Upper lobe of left lung (tissue), 4 donors: ENCODE measurements at regions not wholly inside any gene's neighbourhood (a gene's known extent, or its start where the extent isn't known, plus 50 kb on each side); places are given as distances from the start of the nearest gene placed in this dataset.

Experiments
- POLR2A ChIP-seq, 4 donors: fragments of 450-650 bp; IDR thresholded peaks; one replicate each; pipeline ENCODE4 v1.5.1; 2016 to 2017; ENCODE audit warnings: antibody characterized with exemption in 4 of 4, mild to moderate bottlenecking in 2 of 4
- POLR2AphosphoS5 ChIP-seq, 2 donors: sonication (generic); formaldehyde crosslinking; IDR thresholded peaks; one replicate each; pipeline ENCODE4 v1.5.1; 2017; ENCODE audit warnings: antibody characterized with exemption in 2 of 2
- TF ChIP-seq, protein P1 (sequence below), 6 experiments: fragments of 450-650 bp in 4 of 6; fragments of 200-600 bp in 2 of 6; sonication (generic) in 2 of 6; IDR thresholded peaks; one replicate each; pipeline ENCODE4 v1.5.1; 2016 to 2019; ENCODE audit warnings: antibody characterized with exemption in 6 of 6

DNA sequence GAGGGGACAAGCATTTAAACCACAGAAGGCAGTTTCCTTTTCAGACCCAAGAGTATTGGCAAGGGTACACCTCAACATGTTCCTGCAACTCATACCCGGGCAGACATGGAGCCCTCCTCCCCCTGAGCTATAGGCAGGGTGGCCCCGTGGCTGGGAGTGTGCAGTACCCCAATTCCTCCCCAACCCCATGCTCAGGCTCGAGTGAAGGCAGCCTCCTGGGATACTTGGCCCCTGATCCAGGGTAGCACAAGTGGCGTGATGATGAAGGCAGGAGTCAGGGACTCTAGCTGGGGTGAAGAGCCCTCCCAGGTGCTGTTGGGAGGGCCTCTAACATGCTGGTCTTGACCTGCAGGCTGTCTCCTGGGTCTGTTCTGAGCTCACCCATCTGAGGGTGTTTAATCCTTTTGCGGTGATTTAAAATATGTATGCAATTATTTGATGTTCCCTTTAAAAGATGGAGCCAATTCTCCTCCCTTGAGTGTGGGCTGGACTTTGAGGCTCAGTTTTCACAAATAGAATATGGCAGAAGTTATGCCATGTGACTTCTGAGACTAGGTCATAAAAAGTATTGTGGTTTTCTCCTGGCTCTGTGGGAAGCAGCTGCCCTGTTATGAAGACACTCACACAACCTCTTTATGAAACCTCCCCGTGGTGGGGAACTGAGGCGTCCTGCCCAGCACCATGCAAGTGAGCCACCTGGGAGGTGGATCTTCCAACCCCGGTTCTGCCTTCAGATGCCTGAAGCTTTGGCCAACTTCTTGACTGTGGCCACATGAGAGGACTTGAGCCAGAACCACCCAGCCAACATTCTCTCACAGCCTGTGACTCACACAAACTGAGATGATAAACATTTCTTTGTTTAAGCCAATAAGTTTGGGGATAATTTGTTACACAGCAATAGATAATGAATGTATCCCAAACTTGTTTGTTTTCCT, 54.7 kb upstream of the NECTIN1 start:
- TF ChIP-seq, protein P1, sequence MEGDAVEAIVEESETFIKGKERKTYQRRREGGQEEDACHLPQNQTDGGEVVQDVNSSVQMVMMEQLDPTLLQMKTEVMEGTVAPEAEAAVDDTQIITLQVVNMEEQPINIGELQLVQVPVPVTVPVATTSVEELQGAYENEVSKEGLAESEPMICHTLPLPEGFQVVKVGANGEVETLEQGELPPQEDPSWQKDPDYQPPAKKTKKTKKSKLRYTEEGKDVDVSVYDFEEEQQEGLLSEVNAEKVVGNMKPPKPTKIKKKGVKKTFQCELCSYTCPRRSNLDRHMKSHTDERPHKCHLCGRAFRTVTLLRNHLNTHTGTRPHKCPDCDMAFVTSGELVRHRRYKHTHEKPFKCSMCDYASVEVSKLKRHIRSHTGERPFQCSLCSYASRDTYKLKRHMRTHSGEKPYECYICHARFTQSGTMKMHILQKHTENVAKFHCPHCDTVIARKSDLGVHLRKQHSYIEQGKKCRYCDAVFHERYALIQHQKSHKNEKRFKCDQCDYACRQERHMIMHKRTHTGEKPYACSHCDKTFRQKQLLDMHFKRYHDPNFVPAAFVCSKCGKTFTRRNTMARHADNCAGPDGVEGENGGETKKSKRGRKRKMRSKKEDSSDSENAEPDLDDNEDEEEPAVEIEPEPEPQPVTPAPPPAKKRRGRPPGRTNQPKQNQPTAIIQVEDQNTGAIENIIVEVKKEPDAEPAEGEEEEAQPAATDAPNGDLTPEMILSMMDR (IDR thresholded peaks at IDR 0.05) = no peak
- no peak for TF ChIP-seq POLR2A (IDR thresholded peaks at IDR 0.05)
- no peak for TF ChIP-seq POLR2AphosphoS5 (IDR thresholded peaks at IDR 0.05)
